IPS DF 6.9 (cell line): ENCODE measurements at regions not wholly inside any gene's neighbourhood (a gene's known extent, or its start where the extent isn't known, plus 50 kb on each side); places are given as distances from the start of the nearest gene placed in this dataset.

Experiments
- DNase-seq: peaks from one replicate; pipeline ENCODE4 v3.0.0-alpha.2; 2013; ENCODE audit warnings: low read depth, low spot score
- H3K27ac ChIP-seq: one replicate; pipeline ENCODE4 v1.5.1; 2013; ENCODE audit warnings: low read length, control low read depth
- H3K27me3 ChIP-seq: 2 replicates; pipeline ENCODE4 v1.6.1; 2013; ENCODE audit warnings: mild to moderate bottlenecking, low read length; ENCODE audit not compliant: control insufficient read depth, insufficient read depth
- H3K36me3 ChIP-seq: 2 replicates; pipeline ENCODE4 v1.6.1; 2013; ENCODE audit warnings: low read length; ENCODE audit not compliant: control insufficient read depth, insufficient read depth
- H3K4me1 ChIP-seq: 2 replicates; pipeline ENCODE4 v1.6.1; 2013; ENCODE audit warnings: low read length; ENCODE audit not compliant: control insufficient read depth, insufficient read depth
- H3K4me3 ChIP-seq: 2 replicates; pipeline ENCODE4 v1.5.1; 2013; ENCODE audit warnings: mild to moderate bottlenecking, low read length
- H3K9me3 ChIP-seq: 2 replicates; pipeline ENCODE4 v1.6.1; 2013; ENCODE audit warnings: low read length, inconsistent platforms; ENCODE audit not compliant: control insufficient read depth, insufficient read depth
- WGBS: extraction: QIAGEN DNeasy Blood & Tissue Kit; methylation state at CpG from one replicate; pipeline ENCODE4 v1.1.7; 2013; ENCODE audit warnings: mixed read lengths, missing lambda C conversion rate; ENCODE audit not compliant: insufficient read length, insufficient coverage; 5-methylcytosine and 5-hydroxymethylcytosine counted together

DNA sequence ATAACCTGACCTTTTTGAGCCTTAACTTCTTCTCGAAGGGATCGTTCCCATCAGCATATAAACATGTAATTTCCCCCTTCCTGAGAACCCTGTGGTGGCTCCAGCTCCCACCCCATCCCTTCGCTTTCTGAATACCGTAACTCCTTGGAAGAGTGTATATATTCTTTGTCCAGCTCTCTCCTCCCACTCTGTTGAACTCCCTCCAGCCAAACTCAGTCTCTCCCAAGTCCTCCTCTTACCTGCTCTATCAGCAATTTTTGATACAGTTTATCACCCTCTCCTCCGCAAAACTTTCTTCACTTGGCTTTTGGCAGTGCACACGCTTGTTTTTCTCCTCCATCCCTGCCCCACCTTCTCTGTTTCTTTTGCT, 109.9 kb upstream of the SLC25A33 start:
- DNase-seq = no peak
- H3K4me1 ChIP-seq = no peaks in the 10 kb centered on the region
- H3K27ac ChIP-seq = no peak overlapping the region
- H3K36me3 ChIP-seq = no peaks in the 10 kb centered on the region
- no peaks in the 10 kb centered on the region for H3K27me3 ChIP-seq
- H3K4me3 ChIP-seq = peak overlapping the region; percentile 62; the same call in 1 of the 2 replicates
- H3K9me3 ChIP-seq = no peaks in the 10 kb centered on the region
- WGBS = no CpG with 5 or more reads among the region's 6 CpGs

DNA sequence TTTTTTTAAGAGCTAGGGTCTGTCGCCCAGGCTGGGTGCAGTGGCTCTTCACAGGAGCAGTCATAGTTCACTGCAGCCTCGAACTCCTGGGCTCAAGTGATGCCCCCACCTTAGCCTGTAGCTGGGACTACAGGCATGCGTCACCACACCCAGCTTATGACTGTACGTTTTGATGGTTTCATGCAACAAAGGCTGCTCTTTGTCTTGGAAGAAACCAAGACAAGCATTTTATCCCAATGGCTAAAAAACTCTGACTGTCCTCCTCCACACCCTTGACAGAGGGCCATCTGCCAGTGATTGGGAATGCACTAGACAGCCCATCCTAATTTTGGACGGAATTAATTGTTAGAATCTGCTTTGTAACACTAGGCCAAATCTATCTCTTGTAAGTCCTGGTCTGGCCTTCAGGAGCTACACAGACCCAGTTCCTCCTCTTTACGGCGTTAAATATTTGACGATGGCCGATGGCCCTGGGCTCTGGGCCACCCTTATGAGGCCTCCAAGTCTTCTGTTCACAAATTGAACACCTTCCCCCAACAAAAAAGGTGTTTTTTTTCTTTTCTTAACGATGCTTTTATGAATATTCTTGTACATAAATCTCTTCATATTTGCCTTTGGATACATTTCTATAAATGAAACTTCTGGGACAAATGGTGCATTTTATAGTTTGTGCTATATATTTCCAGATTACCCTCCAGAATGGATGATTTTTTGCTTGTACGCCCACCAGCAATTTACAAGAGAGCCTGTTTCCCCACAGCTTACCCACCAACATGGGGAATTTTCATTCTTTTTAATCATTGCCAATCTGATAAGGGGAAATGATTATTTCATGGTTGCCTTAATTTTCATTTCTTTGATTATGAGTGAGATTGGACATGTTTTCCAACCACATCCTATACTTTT, 104.8 kb upstream of the SLC25A33 start:
- Histone ChIP-seq H3K4me1 (no peaks in the 10 kb centered on the region), H3K27ac (no peak overlapping the region)
- WGBS = no CpG with 5 or more reads among the region's 11 CpGs

GRCh38 chr1:9435153-9435636, 104.1 kb upstream of the SLC25A33 start:
- no peak for DNase-seq
- no CpG with 5 or more reads among the region's 4 CpGs for WGBS
- Histone ChIP-seq H3K9me3 (no peaks in the 10 kb centered on the region), H3K27me3 (no peaks in the 10 kb centered on the region), H3K4me3 (no peak overlapping the region), H3K36me3 (no peaks in the 10 kb centered on the region), H3K27ac (no peak overlapping the region), H3K4me1 (no peaks in the 10 kb centered on the region)

More for the DNA sequence above, 104.8 kb upstream of the SLC25A33 start:
- no peak overlapping the region for H3K4me3 ChIP-seq
- no peaks in the 10 kb centered on the region for H3K9me3 ChIP-seq
- H3K36me3 ChIP-seq = no peaks in the 10 kb centered on the region
- H3K27me3 ChIP-seq = no peaks in the 10 kb centered on the region
- no peak for DNase-seq

GRCh38 chr1:9435854-9436640, 103.2 kb upstream of the SLC25A33 start:
- Histone ChIP-seq H3K27ac (no peak overlapping the region), H3K4me3 (no peak overlapping the region), H3K27me3 (no peaks in the 10 kb centered on the region), H3K9me3 (no peaks in the 10 kb centered on the region), H3K36me3 (no peaks in the 10 kb centered on the region), H3K4me1 (no peaks in the 10 kb centered on the region)
- DNase-seq = no peak
- WGBS = no CpG with 5 or more reads among the region's 5 CpGs

DNA sequence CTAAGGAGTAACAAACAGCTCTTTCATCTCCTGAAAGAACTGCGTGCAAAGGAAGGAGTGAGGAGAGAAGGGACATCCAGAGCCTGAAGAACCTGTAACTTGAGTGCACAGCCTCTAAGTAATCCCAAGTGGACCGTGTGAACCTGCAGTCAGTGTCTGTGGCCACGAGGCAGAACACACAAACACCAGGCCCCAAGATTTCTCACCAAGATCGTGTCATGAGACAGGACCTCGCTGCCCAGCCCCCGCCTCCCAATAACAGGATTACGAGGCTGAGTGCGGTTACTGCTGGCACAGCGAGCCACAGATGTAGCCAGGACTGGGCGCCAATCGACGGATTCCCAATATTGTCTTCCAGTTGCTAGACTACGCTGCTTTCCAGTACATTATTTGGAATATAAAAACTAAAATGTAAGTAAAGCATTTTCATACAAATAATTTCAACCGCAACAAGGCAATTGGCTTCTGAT, 101.3 kb upstream of the SLC25A33 start:
- H3K9me3 ChIP-seq = no peaks in the 10 kb centered on the region
- no peak overlapping the region for H3K27ac ChIP-seq
- no peaks in the 10 kb centered on the region for H3K4me1 ChIP-seq
- H3K36me3 ChIP-seq = no peaks in the 10 kb centered on the region
- DNase-seq = no peak
- WGBS = no CpG with 5 or more reads among the region's 14 CpGs
- H3K27me3 ChIP-seq = no peaks in the 10 kb centered on the region
- H3K4me3 ChIP-seq = no peak overlapping the region

DNA sequence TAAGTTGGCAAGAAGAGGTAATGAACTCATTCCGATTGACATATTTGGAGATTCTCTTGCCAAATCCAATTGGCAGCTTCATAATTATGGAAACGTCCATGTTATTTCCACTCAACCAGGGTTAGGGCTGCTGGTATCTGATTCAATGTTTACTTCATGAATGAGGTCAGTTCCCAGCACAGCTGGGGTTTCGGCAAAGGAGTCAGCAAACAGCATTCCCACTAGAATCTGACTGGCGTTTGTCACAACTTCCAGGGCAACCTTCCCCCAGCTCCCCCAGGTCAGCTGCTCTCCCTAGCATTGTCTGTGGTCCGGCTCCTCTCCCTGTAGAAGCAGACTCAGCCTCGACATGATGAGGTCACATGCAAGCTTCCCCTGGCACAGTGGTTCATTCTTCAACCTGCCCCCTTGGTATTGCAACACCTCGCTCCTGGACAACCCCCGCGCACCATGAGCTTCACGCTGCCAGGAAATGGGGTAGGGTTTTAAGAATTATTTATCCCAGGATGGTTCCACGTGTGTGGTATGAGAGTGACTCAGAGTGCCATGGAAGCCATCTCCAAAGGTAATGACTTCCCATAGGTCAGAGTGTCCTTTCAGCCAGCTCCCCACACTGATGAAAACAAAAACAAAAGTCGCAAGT, 100.7 kb upstream of the SLC25A33 start:
- Histone ChIP-seq H3K4me3 (no peak overlapping the region), H3K9me3 (no peaks in the 10 kb centered on the region), H3K4me1 (no peaks in the 10 kb centered on the region), H3K27me3 (no peaks in the 10 kb centered on the region), H3K27ac (no peak overlapping the region), H3K36me3 (no peaks in the 10 kb centered on the region)
- WGBS = no CpG with 5 or more reads among the region's 12 CpGs
- no peak for DNase-seq

GRCh38 chr1:9439074-9439761, 100.0 kb upstream of the SLC25A33 start:
- WGBS = no CpG with 5 or more reads among the region's 9 CpGs
- H3K4me3 ChIP-seq = no peak overlapping the region
- H3K36me3 ChIP-seq = no peaks in the 10 kb centered on the region
- H3K9me3 ChIP-seq = no peaks in the 10 kb centered on the region
- H3K27ac ChIP-seq = no peak overlapping the region
- no peaks in the 10 kb centered on the region for H3K27me3 ChIP-seq
- no peaks in the 10 kb centered on the region for H3K4me1 ChIP-seq
- DNase-seq = no peak

DNA sequence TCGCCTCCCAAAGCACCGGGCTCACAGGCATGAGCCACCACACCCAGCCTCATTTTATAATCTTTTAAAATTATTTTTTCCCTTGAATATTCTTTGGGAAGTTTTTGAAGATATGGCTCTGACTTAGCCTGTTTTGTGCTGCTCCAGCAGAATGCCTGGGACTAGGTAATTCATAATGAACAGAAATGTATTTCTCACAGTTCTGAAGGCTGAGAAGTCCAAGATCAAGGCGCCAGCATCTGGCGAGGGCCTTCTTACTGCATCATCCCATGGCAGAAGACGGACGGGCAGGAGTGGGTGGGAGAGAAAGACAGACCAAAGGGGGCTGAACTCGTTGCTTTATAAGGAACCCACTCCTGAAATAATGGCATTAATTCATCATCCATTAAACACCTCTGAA, 99.0 kb upstream of the SLC25A33 start:
- Histone ChIP-seq H3K27ac (no peak overlapping the region), H3K9me3 (no peaks in the 10 kb centered on the region), H3K36me3 (no peaks in the 10 kb centered on the region), H3K4me3 (no peak overlapping the region), H3K4me1 (no peaks in the 10 kb centered on the region), H3K27me3 (no peaks in the 10 kb centered on the region)
- DNase-seq = no peak
- WGBS = no CpG with 5 or more reads among the region's 7 CpGs

GRCh38 chr1:9440763-9441194, 98.5 kb upstream of the SLC25A33 start:
- Histone ChIP-seq H3K27ac (no peak overlapping the region), H3K9me3 (no peaks in the 10 kb centered on the region), H3K36me3 (no peaks in the 10 kb centered on the region), H3K4me1 (no peaks in the 10 kb centered on the region), H3K4me3 (no peak overlapping the region), H3K27me3 (no peaks in the 10 kb centered on the region)
- no CpG with 5 or more reads among the region's 3 CpGs for WGBS
- DNase-seq = no peak
